Naive B cell (primary cell): ENCODE measurements at regions not wholly inside any gene's neighbourhood (a gene's known extent, or its start where the extent isn't known, plus 50 kb on each side); places are given as distances from the start of the nearest gene placed in this dataset.
"Not testable (repeated sequence)": the region's sequence is repeated elsewhere in the genome, so short reads cannot be mapped to it uniquely, and the experiment has no call there.

Source experiments
- ATAC-seq, 2 donors: fragments of 150-1000 bp; cut with Tn5 transposase; 2 replicates each; pipeline ENCODE4 v1.10.0; 2021; ENCODE audit warnings: low read depth in 2 of 2, mild to moderate bottlenecking in 2 of 2, moderate library complexity in 2 of 2
- DNase-seq: peaks from one replicate; pipeline ENCODE4 v3.0.0; 2022
- H3K27ac Mint-ChIP-seq, 6 donors: one replicate each; pipeline ENCODE4 v1.8.0; 2020 to 2022; ENCODE audit warnings: mild to moderate bottlenecking in 6 of 6, mixed read lengths in 6 of 6, moderate library complexity in 5 of 6, inconsistent platforms in 2 of 6
- H3K27me3 Mint-ChIP-seq, 3 donors: one replicate each; pipeline ENCODE4 v1.8.0; 2021 to 2022; ENCODE audit warnings: mixed read lengths in 3 of 3, mild to moderate bottlenecking in 1 of 3
- H3K36me3 Mint-ChIP-seq, 2 donors: one replicate each; pipeline ENCODE4 v1.8.0; 2020 to 2022; ENCODE audit warnings: mixed read lengths in 2 of 2, inconsistent platforms in 1 of 2, mild to moderate bottlenecking in 1 of 2
- H3K4me1 Mint-ChIP-seq, 3 donors: one replicate each; pipeline ENCODE4 v1.8.0; 2020 to 2022; ENCODE audit warnings: mixed read lengths in 3 of 3, inconsistent platforms in 1 of 3, mild to moderate bottlenecking in 1 of 3, moderate library complexity in 1 of 3
- H3K4me3 Mint-ChIP-seq, 8 donors: one replicate each; pipeline ENCODE4 v1.8.0; 2020 to 2022; ENCODE audit warnings: mild to moderate bottlenecking in 8 of 8, mixed read lengths in 8 of 8, moderate library complexity in 8 of 8, inconsistent platforms in 2 of 8
- H3K9me3 Mint-ChIP-seq, 7 donors: one replicate each; pipeline ENCODE4 v1.8.0; 2020 to 2022; ENCODE audit warnings: mixed read lengths in 7 of 7, mild to moderate bottlenecking in 5 of 7, inconsistent platforms in 2 of 7, moderate library complexity in 1 of 7

DNA sequence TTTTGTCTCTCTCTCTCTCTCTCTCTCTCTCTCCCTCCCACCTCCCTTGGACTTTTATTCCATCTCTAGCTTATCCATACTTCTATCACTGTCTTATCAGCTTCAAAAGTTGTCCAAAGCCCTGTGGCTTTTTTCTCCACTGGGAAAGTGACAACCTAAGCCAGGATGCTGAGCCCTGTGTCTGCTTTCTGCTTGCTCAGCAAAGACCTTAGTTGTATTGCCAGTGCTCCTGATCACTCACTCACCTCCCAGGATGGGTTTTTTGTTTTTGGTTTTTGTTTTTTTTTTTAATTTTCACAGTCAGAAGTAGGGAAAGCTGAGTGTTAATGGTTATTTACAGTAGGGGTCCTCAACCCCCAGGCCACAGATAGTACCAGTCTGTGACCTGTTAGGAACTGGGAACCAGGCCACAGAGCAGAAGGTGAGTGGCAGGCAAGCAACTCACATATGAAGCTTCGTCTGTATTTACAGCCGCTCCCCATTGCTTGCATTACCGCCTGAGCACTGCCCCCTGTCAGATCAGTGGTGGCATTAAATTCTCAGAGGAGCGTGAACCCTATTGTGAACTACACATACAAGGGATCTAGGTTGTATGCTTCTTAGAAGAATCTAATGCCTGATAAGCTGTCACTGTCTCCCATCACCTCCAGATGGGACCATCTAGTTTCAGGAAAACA, 125.0 kb upstream of the ID4 start:
- Mint-ChIP-seq H3K27me3 (no peaks in the 10 kb centered on the region), H3K36me3 (no peaks in the 10 kb centered on the region), H3K4me1 (no peaks in the 10 kb centered on the region), H3K27ac (no peak overlapping the region), H3K9me3 (peaks cover 0 to 5% (median 0%) of the 10 kb centered on the region in 7 donors), H3K4me3 (no peak overlapping the region)
- ATAC-seq (no peak), DNase-seq (no peak)

DNA sequence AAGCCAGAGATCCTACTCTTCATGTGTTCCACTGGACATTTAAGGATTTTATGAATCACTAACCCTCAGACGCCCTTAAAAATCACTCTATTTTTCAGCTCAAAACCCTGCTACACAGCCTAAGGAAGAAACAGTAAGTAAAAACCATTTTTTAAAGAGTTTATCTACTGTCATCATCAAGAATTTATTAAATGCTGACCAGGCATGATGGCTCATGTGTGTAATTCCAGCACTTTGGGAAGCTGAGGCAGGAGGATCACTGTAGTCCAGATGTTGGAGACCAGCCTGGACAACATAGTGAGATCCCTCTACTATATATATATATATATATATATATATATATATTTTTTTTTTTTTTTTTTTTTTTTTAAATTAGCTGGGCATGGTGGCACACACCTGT, 124.2 kb upstream of the ID4 start:
- H3K4me3 Mint-ChIP-seq: no peak overlapping the region
- ATAC-seq (no peak), DNase-seq (no peak)
- no peak overlapping the region for H3K27ac Mint-ChIP-seq
- no peaks in the 10 kb centered on the region for H3K36me3 Mint-ChIP-seq
- H3K27me3 Mint-ChIP-seq: no peaks in the 10 kb centered on the region
- no peaks in the 10 kb centered on the region for H3K4me1 Mint-ChIP-seq
- H3K9me3 Mint-ChIP-seq: peaks cover 0 to 5% (median 0%) of the 10 kb centered on the region in 7 donors

DNA sequence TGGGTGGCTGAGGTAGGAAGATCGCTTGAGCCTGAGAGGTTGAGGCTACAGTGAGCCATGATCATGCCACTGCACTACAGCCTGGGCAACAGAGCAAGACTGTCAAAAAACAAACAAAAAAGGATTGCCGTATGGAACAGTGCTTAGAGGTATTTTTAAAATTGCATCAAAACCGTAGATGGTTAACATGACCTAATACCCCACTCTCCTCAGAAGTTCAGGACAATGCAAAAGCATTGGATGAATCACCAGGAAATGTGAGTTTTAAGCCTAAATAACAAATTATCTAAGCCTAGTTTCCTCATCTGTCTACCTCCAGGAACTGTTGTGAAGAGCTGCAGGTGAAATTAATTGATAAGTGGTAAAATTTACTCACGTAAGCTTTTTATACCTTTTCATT, 123.8 kb upstream of the ID4 start:
- H3K27ac Mint-ChIP-seq: no peak overlapping the region
- no peaks in the 10 kb centered on the region for H3K4me1 Mint-ChIP-seq
- DNase-seq (no peak), ATAC-seq (no peak)
- no peaks in the 10 kb centered on the region for H3K36me3 Mint-ChIP-seq
- no peak overlapping the region for H3K4me3 Mint-ChIP-seq
- no peaks in the 10 kb centered on the region for H3K27me3 Mint-ChIP-seq
- H3K9me3 Mint-ChIP-seq: peaks cover 0 to 2% (median 0%) of the 10 kb centered on the region in 7 donors

DNA sequence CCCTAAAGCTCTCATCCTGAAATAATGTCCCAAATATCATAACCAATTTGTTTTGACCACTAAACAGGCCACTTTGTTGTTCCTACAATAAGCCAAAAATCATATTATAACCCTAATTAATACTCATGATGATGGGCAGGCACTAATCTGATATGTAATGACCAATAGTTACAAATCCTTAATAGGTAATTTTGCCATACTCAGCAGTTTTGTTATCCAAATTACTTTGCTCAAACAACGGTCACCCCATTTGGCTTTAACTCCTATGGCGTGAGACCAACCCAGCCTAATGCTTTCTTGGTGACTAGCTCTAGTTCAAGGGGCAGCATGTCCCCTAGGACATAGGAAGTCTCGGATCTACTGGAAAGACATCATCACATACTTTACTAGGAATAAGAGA, 123.2 kb upstream of the ID4 start:
- H3K4me3 Mint-ChIP-seq: no peak overlapping the region
- ATAC-seq (no peak), DNase-seq (no peak)
- no peak overlapping the region for H3K27ac Mint-ChIP-seq
- H3K27me3 Mint-ChIP-seq: no peaks in the 10 kb centered on the region
- no peaks in the 10 kb centered on the region for H3K4me1 Mint-ChIP-seq
- H3K9me3 Mint-ChIP-seq: peaks cover 0 to 1% (median 0%) of the 10 kb centered on the region in 7 donors
- no peaks in the 10 kb centered on the region for H3K36me3 Mint-ChIP-seq

DNA sequence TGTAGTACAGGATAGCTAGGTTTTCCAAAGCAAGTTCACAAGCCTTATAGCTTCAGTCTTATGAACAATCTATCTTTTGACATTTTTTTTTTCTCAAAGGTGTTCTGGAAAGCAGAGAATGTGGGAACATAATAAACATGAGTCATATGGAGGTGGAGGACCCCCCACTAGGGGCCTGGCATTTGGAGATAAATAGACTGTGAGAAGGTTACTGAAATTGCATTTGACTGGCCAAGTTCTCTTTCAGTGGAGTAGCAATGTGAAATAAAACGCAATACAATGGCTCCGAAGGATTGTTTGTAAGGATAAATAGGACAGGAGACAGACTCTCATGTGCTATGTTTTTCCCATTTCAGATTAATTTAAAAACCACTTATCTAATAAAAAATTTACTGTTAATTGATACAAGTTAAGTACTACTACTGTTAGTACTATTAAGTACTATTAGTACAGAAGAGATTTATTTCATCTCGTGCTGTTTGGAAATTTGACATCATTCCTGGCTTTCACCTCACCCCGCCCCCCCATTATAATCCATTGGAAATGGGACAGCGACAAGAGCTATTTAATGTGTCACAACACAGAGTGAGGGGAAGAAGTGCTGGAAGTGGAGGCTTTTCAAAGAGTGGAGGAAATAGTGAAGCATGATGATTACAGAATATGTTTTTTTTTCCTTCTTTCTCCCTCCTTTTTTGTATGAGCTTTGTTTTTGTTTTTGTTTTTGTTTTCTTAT, 122.6 kb upstream of the ID4 start:
- ATAC-seq: no peak
- H3K36me3 Mint-ChIP-seq: no peaks in the 10 kb centered on the region
- no peaks in the 10 kb centered on the region for H3K27me3 Mint-ChIP-seq
- no peak overlapping the region for H3K27ac Mint-ChIP-seq
- H3K9me3 Mint-ChIP-seq: peaks cover 0 to 1% (median 0%) of the 10 kb centered on the region in 7 donors
- no peak overlapping the region for H3K4me3 Mint-ChIP-seq
- no peaks in the 10 kb centered on the region for H3K4me1 Mint-ChIP-seq
- no peak for DNase-seq

DNA sequence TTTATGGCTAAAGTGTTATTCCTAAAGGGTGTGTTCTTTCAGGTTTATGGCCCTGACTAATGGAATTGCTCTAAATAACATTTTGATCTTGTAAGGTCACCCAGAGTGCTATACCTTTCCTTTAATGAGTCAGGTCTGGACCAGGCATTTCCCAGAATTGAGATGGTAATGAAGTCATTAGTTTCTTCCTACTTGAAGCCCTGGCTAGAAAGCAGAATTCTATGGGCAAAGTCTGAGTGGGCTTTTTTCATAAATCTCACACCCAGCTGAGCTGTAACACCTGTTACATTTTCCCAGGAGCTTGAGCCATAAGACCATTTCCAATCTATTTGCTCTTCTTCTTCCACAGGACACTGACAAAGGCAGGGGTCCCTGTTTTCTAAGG, 122.0 kb upstream of the ID4 start:
- Mint-ChIP-seq H3K27ac (no peak overlapping the region), H3K4me1 (no peaks in the 10 kb centered on the region), H3K4me3 (no peak overlapping the region), H3K36me3 (no peaks in the 10 kb centered on the region), H3K9me3 (peaks cover 0 to 1% (median 0%) of the 10 kb centered on the region in 7 donors), H3K27me3 (no peaks in the 10 kb centered on the region)
- DNase-seq (no peak), ATAC-seq (no peak)

DNA sequence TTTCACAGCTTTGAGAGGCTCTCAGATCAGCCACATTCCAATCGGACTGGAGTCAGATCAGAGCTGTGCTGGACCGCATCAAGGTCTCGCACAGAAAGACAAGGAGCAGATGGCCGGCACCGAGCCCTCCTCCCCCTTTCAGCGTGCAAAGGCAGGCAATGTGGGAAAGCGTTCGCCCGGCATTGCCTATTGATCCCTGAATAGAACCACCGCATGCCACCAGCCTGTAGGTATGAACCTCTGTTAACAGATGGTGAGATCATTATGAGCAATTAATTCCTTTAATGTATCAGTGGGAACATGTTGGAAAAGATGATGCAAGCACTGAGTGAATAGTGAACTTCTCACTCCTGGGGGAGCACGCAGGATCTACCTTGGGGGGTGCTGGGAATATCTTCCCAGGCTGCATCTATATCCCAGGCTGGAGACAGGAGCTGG, 117.5 kb upstream of the ID4 start:
- ATAC-seq (no peak), DNase-seq (no peak)
- Mint-ChIP-seq H3K9me3 (no peaks in the 10 kb centered on the region), H3K4me1 (no peaks in the 10 kb centered on the region), H3K27me3 (no peaks in the 10 kb centered on the region), H3K27ac (no peak overlapping the region), H3K4me3 (no peak overlapping the region), H3K36me3 (no peaks in the 10 kb centered on the region)

DNA sequence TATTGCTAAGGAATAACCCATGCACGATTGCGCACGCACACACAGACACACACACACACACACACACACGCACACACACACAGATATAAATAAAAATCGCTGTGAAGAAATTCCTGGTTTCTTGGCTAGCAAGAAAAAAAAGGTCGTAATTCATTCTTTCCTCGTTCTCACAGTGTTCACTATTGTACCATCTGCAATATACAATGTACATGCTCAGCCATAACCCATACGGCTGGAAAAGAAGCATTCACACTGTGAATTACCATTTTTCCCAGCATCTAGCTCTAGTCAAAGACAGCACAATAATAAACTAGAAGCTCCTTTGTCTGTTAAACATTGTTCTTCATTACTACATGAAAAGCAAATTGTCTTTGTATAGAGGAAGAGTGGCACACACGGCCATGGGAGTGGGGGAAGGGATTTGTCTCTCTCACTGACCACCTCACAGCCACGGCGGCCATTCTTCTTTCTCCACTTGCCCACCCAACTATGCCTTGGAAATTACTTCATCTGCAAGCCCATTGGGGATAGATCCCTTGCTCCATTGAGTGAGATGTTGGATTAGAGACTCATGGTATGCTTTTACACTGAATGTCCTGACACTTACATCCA, 115.3 kb upstream of the ID4 start:
- Mint-ChIP-seq H3K4me1 (no peaks in the 10 kb centered on the region), H3K9me3 (peaks cover 0 to 5% (median 2%) of the 10 kb centered on the region in 7 donors), H3K27me3 (no peaks in the 10 kb centered on the region), H3K4me3 (no peak overlapping the region), H3K27ac (no peak overlapping the region), H3K36me3 (no peaks in the 10 kb centered on the region)
- DNase-seq (no peak), ATAC-seq (no peak)

DNA sequence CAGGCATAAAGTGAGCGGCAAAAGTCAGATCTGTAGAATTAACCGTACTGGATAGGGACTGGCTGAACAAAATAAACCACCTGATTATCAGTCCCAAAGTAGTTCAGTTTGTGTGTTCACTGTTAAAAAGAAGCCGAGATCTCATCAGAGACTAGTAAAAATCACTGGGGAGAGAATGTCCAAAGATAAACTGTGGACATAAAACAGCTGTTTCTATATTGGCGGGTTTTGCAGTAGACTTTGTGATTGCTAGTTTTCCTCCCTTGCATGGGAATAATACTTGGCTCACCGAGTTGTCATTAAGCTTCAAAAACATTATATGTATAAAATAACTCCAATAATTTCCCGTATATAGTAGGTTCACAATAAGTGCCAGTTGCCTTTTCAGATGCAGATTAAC, 114.2 kb upstream of the ID4 start:
- H3K4me3 Mint-ChIP-seq: no peak overlapping the region
- no peaks in the 10 kb centered on the region for H3K4me1 Mint-ChIP-seq
- H3K36me3 Mint-ChIP-seq: no peaks in the 10 kb centered on the region
- DNase-seq (no peak), ATAC-seq (no peak)
- peaks cover 0 to 5% (median 2%) of the 10 kb centered on the region in 7 donors for H3K9me3 Mint-ChIP-seq
- no peaks in the 10 kb centered on the region for H3K27me3 Mint-ChIP-seq
- no peak overlapping the region for H3K27ac Mint-ChIP-seq

DNA sequence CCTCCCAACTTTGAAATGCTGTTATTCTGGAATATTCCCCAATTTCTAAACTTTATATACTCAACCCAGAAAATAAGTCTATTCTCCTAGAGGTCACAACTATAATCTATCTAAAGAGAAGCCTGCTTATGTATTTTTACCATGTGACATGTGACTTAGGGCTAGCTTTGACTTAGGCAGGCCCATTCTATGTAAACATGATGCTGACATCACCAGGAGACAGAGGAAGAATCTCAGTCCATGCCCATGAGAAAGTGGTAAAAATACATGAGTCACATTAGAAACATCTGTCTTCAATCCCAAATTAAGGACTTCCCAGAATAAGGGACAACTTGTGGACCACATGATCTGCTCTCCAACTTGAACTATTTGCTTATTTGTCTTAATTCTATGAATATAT, 113.6 kb upstream of the ID4 start:
- no peaks in the 10 kb centered on the region for H3K36me3 Mint-ChIP-seq
- H3K9me3 Mint-ChIP-seq: peaks cover 0 to 6% (median 2%) of the 10 kb centered on the region in 7 donors
- H3K27me3 Mint-ChIP-seq: no peaks in the 10 kb centered on the region
- no peak overlapping the region for H3K27ac Mint-ChIP-seq
- no peaks in the 10 kb centered on the region for H3K4me1 Mint-ChIP-seq
- DNase-seq (no peak), ATAC-seq (no peak)
- no peak overlapping the region for H3K4me3 Mint-ChIP-seq

DNA sequence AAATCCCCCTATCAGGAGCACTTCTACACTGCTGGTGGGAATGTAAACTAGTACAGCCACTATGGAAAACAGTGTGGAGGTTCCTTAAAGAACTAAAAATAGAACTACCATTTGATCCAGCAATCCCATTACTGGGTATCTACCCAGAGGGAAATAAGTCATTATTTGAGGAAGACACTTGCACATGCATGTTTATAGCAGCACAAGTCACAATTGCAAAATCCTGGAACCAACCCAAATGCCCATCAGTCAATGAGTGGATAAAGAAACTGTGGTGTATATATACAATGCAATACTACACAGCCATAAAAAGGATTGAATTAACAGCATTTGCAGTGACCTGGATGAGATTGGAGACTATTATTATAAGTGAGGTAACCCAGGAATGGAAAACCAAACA, 111.7 kb upstream of the ID4 start:
- DNase-seq, H3K27me3 Mint-ChIP-seq, H3K4me1 Mint-ChIP-seq, H3K4me3 Mint-ChIP-seq, H3K27ac Mint-ChIP-seq, H3K36me3 Mint-ChIP-seq, ATAC-seq, H3K9me3 Mint-ChIP-seq: not testable (repeated sequence)

DNA sequence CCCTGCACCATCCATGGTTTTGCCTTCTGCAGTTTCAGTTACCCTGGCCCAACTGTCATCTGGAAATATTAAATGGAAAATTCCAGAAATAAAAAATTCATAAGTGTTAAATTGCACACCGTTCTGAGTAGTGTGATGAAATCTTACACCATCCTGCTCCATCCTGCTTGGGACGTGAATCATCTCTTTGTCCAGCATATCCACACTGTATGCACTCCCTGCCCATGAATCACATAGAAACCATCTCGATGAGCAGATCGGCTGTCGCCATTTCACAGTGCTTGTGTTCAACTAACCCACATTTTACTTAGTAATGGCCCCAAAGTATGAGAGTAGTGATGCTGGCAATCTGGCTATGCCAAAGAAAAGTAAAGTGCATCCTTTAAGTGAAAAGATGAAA, 105.9 kb upstream of the ID4 start:
- DNase-seq (no peak), ATAC-seq (no peak)
- Mint-ChIP-seq H3K36me3 (no peaks in the 10 kb centered on the region), H3K27me3 (no peaks in the 10 kb centered on the region), H3K27ac (peak overlapping the region in 1 of 6 donors; percentile 1), H3K4me1 (no peaks in the 10 kb centered on the region), H3K9me3 (peaks cover 0 to 17% (median 2%) of the 10 kb centered on the region in 7 donors), H3K4me3 (no peak overlapping the region)

DNA sequence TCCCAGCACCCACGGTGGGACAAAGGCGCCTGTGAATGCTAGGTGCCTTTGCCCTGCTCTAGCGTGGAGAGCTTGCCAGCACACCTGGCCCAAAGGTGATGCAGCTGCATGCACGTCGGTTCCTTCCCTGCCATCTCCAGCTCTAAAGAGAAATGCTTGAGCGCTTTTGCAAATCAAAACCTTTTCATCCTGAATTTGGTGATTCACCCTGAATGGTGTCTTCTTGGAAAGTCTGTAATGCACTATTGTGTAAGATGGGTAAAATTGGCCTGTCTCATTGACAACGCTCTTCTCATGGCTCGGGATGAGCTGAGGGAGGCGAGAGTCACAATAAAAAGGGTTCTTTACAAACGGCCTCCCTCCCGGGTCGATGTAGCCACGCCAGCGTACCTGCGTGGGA, 103.1 kb upstream of the ID4 start:
- Mint-ChIP-seq H3K27me3 (no peaks in the 10 kb centered on the region), H3K36me3 (no peaks in the 10 kb centered on the region), H3K4me3 (no peak overlapping the region), H3K4me1 (no peaks in the 10 kb centered on the region), H3K27ac (peak overlapping the region in 1 of 6 donors; percentile 33), H3K9me3 (peaks cover 0 to 17% (median 3%) of the 10 kb centered on the region in 7 donors)
- ATAC-seq (no peak), DNase-seq (no peak)

DNA sequence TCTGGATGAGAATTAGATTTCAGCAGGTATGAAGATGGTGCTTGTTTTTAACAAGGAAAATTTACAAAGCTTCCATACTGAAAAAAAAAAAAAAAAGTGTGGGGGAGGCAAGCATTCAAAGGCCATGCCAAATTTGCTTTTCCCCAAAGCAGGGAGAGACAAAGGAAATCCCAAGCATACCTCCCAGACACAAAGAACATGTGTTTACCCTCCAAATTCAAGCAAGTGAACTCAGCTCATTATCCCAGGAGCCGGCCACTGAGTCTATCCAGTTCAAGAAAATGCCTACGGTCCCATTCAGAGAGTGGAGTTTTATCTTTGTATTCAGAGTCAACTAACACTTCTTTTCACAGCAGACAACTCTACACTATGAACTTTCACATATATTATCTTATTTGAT, 102.7 kb upstream of the ID4 start:
- no peaks in the 10 kb centered on the region for H3K27me3 Mint-ChIP-seq
- H3K9me3 Mint-ChIP-seq: peaks cover 0 to 17% (median 4%) of the 10 kb centered on the region in 7 donors
- H3K36me3 Mint-ChIP-seq: no peaks in the 10 kb centered on the region
- no peak for ATAC-seq
- no peak for DNase-seq
- no peak overlapping the region for H3K27ac Mint-ChIP-seq
- no peak overlapping the region for H3K4me3 Mint-ChIP-seq
- no peaks in the 10 kb centered on the region for H3K4me1 Mint-ChIP-seq
